NB4 (cell line): ENCODE measurements at regions not wholly inside any gene's neighbourhood (a gene's known extent, or its start where the extent isn't known, plus 50 kb on each side); places are given as distances from the start of the nearest gene placed in this dataset.

Experiments
- POLR2A ChIP-seq: IDR thresholded peaks from 2 replicates; pipeline ENCODE4 v1.6.1; 2011; ENCODE audit warnings: mild to moderate bottlenecking; ENCODE audit not compliant: insufficient read length; ENCODE audit errors: extremely low read depth
- TF ChIP-seq, protein P1 (sequence below): IDR thresholded peaks from one replicate; pipeline ENCODE4 v1.5.1; 2012; ENCODE audit warnings: low read depth, low read length

DNA sequence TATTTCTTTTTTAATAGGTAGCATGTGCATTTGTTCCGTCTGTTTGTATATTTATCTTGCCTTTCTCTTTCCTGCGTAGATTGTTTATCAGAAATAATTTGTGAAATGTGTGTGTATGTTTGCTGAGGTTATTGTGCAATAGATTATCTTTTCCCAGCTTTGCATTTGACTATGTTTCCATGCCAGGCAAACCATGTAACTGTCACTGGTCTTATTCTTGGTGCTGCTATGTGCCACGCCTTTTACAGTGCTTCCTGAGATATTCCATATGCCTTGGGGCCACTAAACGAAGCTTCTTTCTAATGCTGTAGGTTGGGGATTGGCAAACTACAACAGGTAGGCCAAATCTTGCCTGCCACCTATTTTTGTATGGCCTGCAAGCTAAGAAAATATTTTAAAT, 598.8 kb downstream of the PLPP3 start:
- TF ChIP-seq, protein P1, sequence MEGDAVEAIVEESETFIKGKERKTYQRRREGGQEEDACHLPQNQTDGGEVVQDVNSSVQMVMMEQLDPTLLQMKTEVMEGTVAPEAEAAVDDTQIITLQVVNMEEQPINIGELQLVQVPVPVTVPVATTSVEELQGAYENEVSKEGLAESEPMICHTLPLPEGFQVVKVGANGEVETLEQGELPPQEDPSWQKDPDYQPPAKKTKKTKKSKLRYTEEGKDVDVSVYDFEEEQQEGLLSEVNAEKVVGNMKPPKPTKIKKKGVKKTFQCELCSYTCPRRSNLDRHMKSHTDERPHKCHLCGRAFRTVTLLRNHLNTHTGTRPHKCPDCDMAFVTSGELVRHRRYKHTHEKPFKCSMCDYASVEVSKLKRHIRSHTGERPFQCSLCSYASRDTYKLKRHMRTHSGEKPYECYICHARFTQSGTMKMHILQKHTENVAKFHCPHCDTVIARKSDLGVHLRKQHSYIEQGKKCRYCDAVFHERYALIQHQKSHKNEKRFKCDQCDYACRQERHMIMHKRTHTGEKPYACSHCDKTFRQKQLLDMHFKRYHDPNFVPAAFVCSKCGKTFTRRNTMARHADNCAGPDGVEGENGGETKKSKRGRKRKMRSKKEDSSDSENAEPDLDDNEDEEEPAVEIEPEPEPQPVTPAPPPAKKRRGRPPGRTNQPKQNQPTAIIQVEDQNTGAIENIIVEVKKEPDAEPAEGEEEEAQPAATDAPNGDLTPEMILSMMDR, result no peak
- no peak for TF ChIP-seq POLR2A
